ENCODE measurements at regions not wholly inside any gene's neighbourhood (a gene's known extent, or its start where the extent isn't known, plus 50 kb on each side); places are given as distances from the start of the nearest gene placed in this dataset.
"Not testable (repeated sequence)": the region's sequence is repeated elsewhere in the genome, so short reads cannot be mapped to it uniquely, and the experiment has no call there.

DNA sequence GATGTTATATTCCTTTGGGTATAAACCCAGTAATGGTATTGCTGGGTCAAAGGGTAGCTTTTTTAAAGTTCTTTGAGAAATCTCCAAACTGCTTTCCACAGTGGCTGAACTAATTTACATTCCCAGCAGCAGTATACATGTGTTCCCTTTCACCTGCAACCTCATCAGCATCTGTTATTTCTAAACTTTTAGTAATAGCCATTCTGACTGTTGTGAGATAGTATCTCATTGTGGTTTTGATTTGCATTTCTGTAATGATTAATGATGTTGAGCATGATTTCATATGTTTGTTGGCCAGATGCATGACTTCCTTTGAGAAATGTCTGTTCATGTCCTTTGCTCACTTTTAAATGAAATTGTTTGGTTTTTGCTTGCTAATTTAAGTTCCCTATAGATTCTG, 553.1 kb downstream of the SLCO4C1 start:
- TF ChIP-seq, protein P1, sequence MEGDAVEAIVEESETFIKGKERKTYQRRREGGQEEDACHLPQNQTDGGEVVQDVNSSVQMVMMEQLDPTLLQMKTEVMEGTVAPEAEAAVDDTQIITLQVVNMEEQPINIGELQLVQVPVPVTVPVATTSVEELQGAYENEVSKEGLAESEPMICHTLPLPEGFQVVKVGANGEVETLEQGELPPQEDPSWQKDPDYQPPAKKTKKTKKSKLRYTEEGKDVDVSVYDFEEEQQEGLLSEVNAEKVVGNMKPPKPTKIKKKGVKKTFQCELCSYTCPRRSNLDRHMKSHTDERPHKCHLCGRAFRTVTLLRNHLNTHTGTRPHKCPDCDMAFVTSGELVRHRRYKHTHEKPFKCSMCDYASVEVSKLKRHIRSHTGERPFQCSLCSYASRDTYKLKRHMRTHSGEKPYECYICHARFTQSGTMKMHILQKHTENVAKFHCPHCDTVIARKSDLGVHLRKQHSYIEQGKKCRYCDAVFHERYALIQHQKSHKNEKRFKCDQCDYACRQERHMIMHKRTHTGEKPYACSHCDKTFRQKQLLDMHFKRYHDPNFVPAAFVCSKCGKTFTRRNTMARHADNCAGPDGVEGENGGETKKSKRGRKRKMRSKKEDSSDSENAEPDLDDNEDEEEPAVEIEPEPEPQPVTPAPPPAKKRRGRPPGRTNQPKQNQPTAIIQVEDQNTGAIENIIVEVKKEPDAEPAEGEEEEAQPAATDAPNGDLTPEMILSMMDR (IDR thresholded peaks at IDR 0.05; ENCODE audit: borderline replicate concordance, extremely low read depth, low read length, poor library complexity, severe bottlenecking) = not testable (repeated sequence)
- TF ChIP-seq EZH2 (IDR thresholded peaks at IDR 0.05; ENCODE audit: borderline replicate concordance, low read depth, low read length, severe bottlenecking) = not testable (repeated sequence)

Data from DND-41 (cell line).